GM13977 (cell line): ENCODE measurements at regions not wholly inside any gene's neighbourhood (a gene's known extent, or its start where the extent isn't known, plus 50 kb on each side); places are given as distances from the start of the nearest gene placed in this dataset.

Source experiments
- DNase-seq: peaks from one replicate; pipeline ENCODE4 v3.0.0; 2012; ENCODE audit warnings: low spot score
- CTCF ChIP-seq: IDR thresholded peaks from 2 replicates; pipeline ENCODE4 v1.5.1; 2012; ENCODE audit warnings: mild to moderate bottlenecking, control low read depth; ENCODE audit not compliant: insufficient read depth; ENCODE audit errors: extremely low read depth, missing control alignments
- in situ Hi-C: fragments of 300-500 bp; cut with MboI; formaldehyde crosslinking; loops from one replicate; pipeline ENCODE4 v1.12.0; 2022; ENCODE audit warnings: low sequenced_read_pairs, low pct_unique_long_range_greater_than_20kb, mixed read lengths, inconsistent platforms; ENCODE audit not compliant: unreplicated experiment

DNA sequence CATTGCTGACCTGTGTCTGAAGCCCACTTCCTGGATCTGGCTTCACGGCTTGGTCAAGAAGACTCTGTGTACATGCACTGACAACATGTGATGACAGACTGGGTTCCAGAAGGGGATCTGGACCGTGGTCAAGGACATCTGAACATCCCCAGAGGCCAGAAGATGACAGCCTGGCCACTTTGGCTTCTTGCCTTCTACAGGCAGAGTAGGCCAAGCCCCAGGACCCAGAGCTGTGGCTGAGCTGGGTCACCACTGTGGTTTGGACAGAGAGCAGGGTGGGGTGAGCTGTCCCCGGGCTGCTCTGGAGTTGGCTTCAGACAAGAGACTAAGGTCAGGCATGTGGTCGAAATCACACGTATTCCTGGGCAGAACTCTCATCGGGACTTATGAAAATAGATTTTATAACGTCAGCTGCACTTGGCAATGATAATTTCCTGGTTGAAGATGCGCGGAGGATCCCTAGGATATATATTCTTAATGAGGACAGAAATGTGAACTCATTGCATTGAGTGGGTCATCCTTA, 114.1 kb upstream of the FRMD4B start:
- TF ChIP-seq CTCF: no peak
- in situ Hi-C loops: no loop called here
- DNase-seq: no peak

- no peak for DNase-seq
- in situ Hi-C loops: no loop called here
- no peak for TF ChIP-seq CTCF
These were observed 113.5 kb upstream of the FRMD4B start for GRCh38 chr3:69499422-69499821.

DNA sequence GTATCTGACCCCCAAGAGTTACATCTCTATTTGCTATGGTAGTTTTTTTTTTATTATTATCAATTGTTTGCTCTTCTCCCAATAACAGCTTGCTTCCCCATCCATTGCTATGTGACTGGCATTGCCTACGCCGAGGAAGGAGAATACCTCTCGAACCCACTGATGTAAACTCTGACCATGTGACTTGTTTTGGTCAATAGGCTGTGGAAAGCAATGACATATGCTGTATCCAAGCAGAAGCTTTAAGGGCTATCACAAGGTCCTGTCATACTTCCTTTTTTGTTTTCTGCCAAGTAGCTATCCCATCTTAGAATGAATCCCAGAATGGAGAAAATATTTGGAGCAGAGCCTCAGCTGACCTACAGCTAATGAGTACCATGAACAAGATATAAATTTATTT, 111.0 kb upstream of the FRMD4B start:
- no peak for DNase-seq
- in situ Hi-C loops: no loop called here
- no peak for TF ChIP-seq CTCF

DNA sequence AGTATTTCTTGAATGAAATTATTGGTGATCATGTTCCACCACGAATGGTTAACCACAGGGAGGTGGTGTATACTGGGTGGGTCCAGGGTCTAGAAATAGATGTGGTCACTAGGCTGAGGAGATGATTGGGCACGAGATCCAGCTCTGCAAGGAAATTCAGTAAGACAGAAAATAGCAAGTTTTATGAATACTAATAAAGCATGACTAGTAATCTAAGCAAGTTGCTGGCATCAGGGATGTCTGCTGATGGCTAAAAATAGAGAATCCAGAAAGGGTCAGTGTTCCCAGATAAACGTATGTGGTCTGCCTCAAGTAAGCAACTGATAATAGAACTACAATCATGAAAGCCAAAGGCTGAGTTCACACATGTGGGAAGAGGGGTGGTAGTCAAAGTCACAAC, 108.3 kb upstream of the FRMD4B start:
- in situ Hi-C loops: no loop called here
- DNase-seq: no peak
- no peak for TF ChIP-seq CTCF

DNA sequence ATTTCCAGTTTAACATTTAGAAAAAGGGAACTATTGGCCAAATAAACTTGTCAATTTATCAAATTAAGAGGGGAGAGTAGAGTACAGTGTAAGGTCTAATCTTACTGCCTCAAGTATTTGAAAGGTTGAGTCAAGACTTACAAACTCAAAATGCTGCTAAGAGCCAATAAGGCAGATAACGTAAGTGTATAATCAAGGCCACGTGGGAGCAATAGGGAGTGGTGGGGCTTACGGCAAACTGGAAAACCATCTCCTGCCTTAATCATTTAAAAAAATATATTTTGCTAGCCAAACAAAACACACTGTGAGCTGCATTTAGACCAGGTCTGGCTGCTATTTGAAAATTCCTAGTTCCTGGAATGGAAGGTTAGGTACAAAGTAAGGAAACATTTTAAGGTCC, 107.3 kb upstream of the FRMD4B start:
- no peak for TF ChIP-seq CTCF
- in situ Hi-C loops: no loop called here
- DNase-seq: no peak

- DNase-seq: no peak
- in situ Hi-C loops: no loop called here
- no peak for TF ChIP-seq CTCF
These were observed 106.1 kb upstream of the FRMD4B start for GRCh38 chr3:69491975-69492374.

DNA sequence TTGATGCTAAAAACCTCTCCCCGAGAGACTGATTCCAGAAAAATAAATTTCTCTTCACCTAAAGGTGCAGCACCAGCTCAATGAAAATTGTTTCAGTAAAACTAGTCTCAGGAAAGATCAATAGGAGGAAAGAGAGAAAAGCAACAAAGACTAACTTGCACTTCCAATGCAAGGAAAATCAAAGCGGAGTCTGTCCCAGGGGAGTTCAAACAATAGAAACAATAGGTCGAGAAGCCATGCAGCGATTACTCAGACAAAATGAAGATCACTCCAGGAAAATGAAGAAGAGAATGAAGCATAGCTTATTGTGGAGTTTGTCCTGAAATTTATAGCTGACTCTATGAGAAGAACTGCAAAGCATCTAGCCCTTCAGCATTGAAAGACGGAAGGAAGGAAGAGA, 105.1 kb upstream of the FRMD4B start:
- TF ChIP-seq CTCF: no peak
- in situ Hi-C loops: no loop called here
- DNase-seq: no peak
